Left colon (tissue), 2 donors: ENCODE measurements at regions not wholly inside any gene's neighbourhood (a gene's known extent, or its start where the extent isn't known, plus 50 kb on each side); places are given as distances from the start of the nearest gene placed in this dataset.
A peak's percentile ranks its signal among the peaks of the same experiment; 100 is the strongest.

Source experiments
- ATAC-seq: fragments of 200-7000 bp; cut with Tn5 transposase; one replicate; pipeline ENCODE4 v1.9.1; 2020; ENCODE audit warnings: mild to moderate bottlenecking, moderate library complexity
- DNase-seq, 2 donors: peaks; one replicate each; pipeline ENCODE4 v3.0.0-alpha.2; 2020
- intact Hi-C, 2 donors: fragments of 100-400 bp; cut with DNase I in 1 of 2; cut with micrococcal nuclease in 1 of 2; formaldehyde crosslinking; loops; one replicate each; pipeline versions ENCODE4 v1.11.2 to v1.14.0; 2022; cut with DNase I, micrococcal nuclease
- donor health status: DM: no; HTN: no; CAD: no.
- donor health status: DM: yes; HTN: yes; CAD: no.

- DNase-seq: no peak
- intact Hi-C loops: no loop called here
- ATAC-seq: no peak
Measured at GRCh38 chr5:159419576-159419975, 89.3 kb upstream of the IL12B start.

- ATAC-seq (no peak), DNase-seq (no peak)
- intact Hi-C loops: no loop called here
Measured at GRCh38 chr5:159420940-159421339, 90.7 kb upstream of the IL12B start.

- ATAC-seq (no peak), DNase-seq (no peak)
- intact Hi-C loops: no loop called here
Measured at GRCh38 chr5:159422361-159422760, 92.1 kb upstream of the IL12B start.

GRCh38 chr5:159422910-159423309 lies 92.6 kb upstream of the IL12B start:
- ATAC-seq: no peak

GRCh38 chr5:159424123-159424522 lies 93.8 kb upstream of the IL12B start:
- DNase-seq: no peak
- no peak for ATAC-seq
- intact Hi-C loops: no loop called here

More at GRCh38 chr5:159422910-159423309, 92.6 kb upstream of the IL12B start:
- intact Hi-C loops: no loop called here
- DNase-seq: no peak

- DNase-seq: no peak
- no peak for ATAC-seq
- intact Hi-C loops: no loop called here
Measured at GRCh38 chr5:159426694-159427093, 96.4 kb upstream of the IL12B start.

- intact Hi-C loops: no loop called here
- DNase-seq: no peak
- no peak for ATAC-seq
Measured at GRCh38 chr5:159427180-159428012, 97.1 kb upstream of the IL12B start.

GRCh38 chr5:159430361-159431012 lies 100.2 kb upstream of the IL12B start:
- DNase-seq (no peak), ATAC-seq (no peak)
- intact Hi-C loops: no loop called here

- intact Hi-C loops: no loop called here
- DNase-seq: no peak
- no peak for ATAC-seq
Measured at GRCh38 chr5:159435855-159436254, 105.6 kb upstream of the IL12B start.

GRCh38 chr5:159438092-159438491 lies 107.8 kb upstream of the IL12B start:
- intact Hi-C loops: no loop called here
- DNase-seq (no peak), ATAC-seq (no peak)

- intact Hi-C loops: no loop called here
- DNase-seq (no peak), ATAC-seq (no peak)
Measured at GRCh38 chr5:159439002-159439401, 108.7 kb upstream of the IL12B start.

GRCh38 chr5:159440235-159440634 lies 109.9 kb upstream of the IL12B start:
- DNase-seq (no peak), ATAC-seq (no peak)
- intact Hi-C loops: loop anchor here in 1 of 2 donors (10.0 kb wide), 2 partner anchors 475 to 545 kb away; partner anchors contain the start of gene ADRA1B

- no peak for DNase-seq
- intact Hi-C loops: loop anchor here in 1 of 2 donors (10.0 kb wide), 2 partner anchors 474 to 544 kb away; partner anchors contain the start of gene ADRA1B
- no peak for ATAC-seq
Measured at GRCh38 chr5:159440968-159441367, 110.7 kb upstream of the IL12B start.

- intact Hi-C loops: loop anchor here in 1 of 2 donors (10.0 kb wide), 2 partner anchors 473 to 543 kb away; partner anchors contain the start of gene ADRA1B
- ATAC-seq: no peak
Measured at GRCh38 chr5:159441441-159441840, 111.2 kb upstream of the IL12B start.

GRCh38 chr5:159442206-159442850 lies 112.0 kb upstream of the IL12B start:
- DNase-seq: no peak
- intact Hi-C loops: loop anchor here in 1 of 2 donors (10.0 kb wide), 2 partner anchors 472 to 542 kb away; partner anchors contain the start of gene ADRA1B
- ATAC-seq: no peak

More at GRCh38 chr5:159441441-159441840, 111.2 kb upstream of the IL12B start:
- no peak for DNase-seq

GRCh38 chr5:159444441-159445082 lies 114.3 kb upstream of the IL12B start:
- DNase-seq (no peak), ATAC-seq (peak; percentile 33)
- intact Hi-C loops: loop anchor here in 1 of 2 donors (10.0 kb wide), 2 partner anchors 470 to 540 kb away; partner anchors contain the start of gene ADRA1B

GRCh38 chr5:159447116-159447515 lies 116.8 kb upstream of the IL12B start:
- no peak for DNase-seq
- intact Hi-C loops: loop anchor here in 1 of 2 donors (10.0 kb wide), 2 partner anchors 468 to 538 kb away; partner anchors contain the start of gene ADRA1B
- no peak for ATAC-seq

- ATAC-seq (no peak), DNase-seq (no peak)
- intact Hi-C loops: loop anchor here in 1 of 2 donors (10.0 kb wide), 2 partner anchors 466 to 536 kb away; partner anchors contain the start of gene ADRA1B
Measured at GRCh38 chr5:159448841-159449407, 118.6 kb upstream of the IL12B start.
